Hepatocyte (in vitro differentiated cells): ENCODE measurements at regions not wholly inside any gene's neighbourhood (a gene's known extent, or its start where the extent isn't known, plus 50 kb on each side); places are given as distances from the start of the nearest gene placed in this dataset.

Experiments
- CTCF ChIP-seq: fragments of 200-600 bp; sonication (generic); IDR thresholded peaks from 2 replicates; pipeline ENCODE4 v1.5.1; 2016; ENCODE audit warnings: antibody characterized with exemption, mild to moderate bottlenecking; ENCODE audit not compliant: poor library complexity
- EZH2 ChIP-seq: fragments of 200-600 bp; sonication (generic); IDR thresholded peaks from 2 replicates; pipeline ENCODE4 v1.6.1; 2016; ENCODE audit warnings: antibody characterized with exemption, mild to moderate bottlenecking, borderline replicate concordance

GRCh38 chr2:4891394-4891793 lies 800.8 kb upstream of the SOX11 start:
- TF ChIP-seq CTCF: no peak
- TF ChIP-seq EZH2: no peak
